Fibroblast of the aortic adventitia (primary cell): ENCODE measurements at regions not wholly inside any gene's neighbourhood (a gene's known extent, or its start where the extent isn't known, plus 50 kb on each side); places are given as distances from the start of the nearest gene placed in this dataset.

Experiments
- DNase-seq: peaks from one replicate; pipeline ENCODE4 v3.0.0-alpha.2; 2010; ENCODE audit warnings: low read depth
- H3K4me3 ChIP-seq: 2 replicates; pipeline ENCODE4 v1.5.1; 2011; ENCODE audit warnings: low read depth, mild to moderate bottlenecking, control low read depth, low read length, moderate library complexity
- CTCF ChIP-seq: IDR thresholded peaks from 2 replicates; pipeline ENCODE4 v1.5.1; 2011; ENCODE audit warnings: mild to moderate bottlenecking, low read length, control low read depth, inconsistent platforms; ENCODE audit not compliant: insufficient read depth

- H3K4me3 ChIP-seq, result no peak overlapping the region
- TF ChIP-seq CTCF, result no peak
- peak; percentile 43 for DNase-seq
These were observed 197.3 kb downstream of the TMTC3 start for GRCh38 chr12:88339254-88339949.

GRCh38 chr12:88339966-88340365 is 197.9 kb downstream of the TMTC3 start:
- no peak for TF ChIP-seq CTCF
- DNase-seq, result no peak
- no peak overlapping the region for H3K4me3 ChIP-seq

GRCh38 chr12:88342251-88342806 is 200.2 kb downstream of the TMTC3 start:
- no peak for TF ChIP-seq CTCF
- no peak for DNase-seq

GRCh38 chr12:88351146-88351545 is 209.0 kb downstream of the TMTC3 start:
- no peak for TF ChIP-seq CTCF
- H3K4me3 ChIP-seq, result no peak overlapping the region
- no peak for DNase-seq

More at GRCh38 chr12:88342251-88342806, 200.2 kb downstream of the TMTC3 start:
- no peak overlapping the region for H3K4me3 ChIP-seq

- no peak for TF ChIP-seq CTCF
- no peak for DNase-seq
These were observed 212.6 kb downstream of the TMTC3 start for GRCh38 chr12:88354691-88355090.

GRCh38 chr12:88360343-88360742 is 218.2 kb downstream of the TMTC3 start:
- no peak for DNase-seq
- H3K4me3 ChIP-seq, result no peak overlapping the region
- TF ChIP-seq CTCF, result no peak

More at GRCh38 chr12:88354691-88355090, 212.6 kb downstream of the TMTC3 start:
- no peak overlapping the region for H3K4me3 ChIP-seq
